ENCODE measurements at regions not wholly inside any gene's neighbourhood (a gene's known extent, or its start where the extent isn't known, plus 50 kb on each side); places are given as distances from the start of the nearest gene placed in this dataset.

DNA sequence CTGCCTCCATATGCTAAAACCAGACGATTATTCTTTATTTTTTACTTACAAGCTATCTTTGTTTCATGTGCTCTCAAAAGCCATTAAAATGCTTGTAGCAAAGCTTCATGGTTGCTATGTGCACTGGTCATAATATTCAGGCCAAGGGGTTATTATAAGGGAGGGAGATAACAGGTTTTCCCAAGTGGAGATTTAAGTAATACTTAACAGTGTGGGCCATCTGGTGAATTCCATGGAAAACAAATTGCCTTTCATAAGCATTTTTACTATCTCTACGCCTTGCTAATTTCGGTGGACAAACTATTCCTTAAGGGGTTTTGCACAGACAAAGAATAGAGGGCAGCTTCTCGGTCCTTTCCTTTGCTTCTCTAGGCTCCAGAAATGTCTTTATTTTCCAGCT lies 137.8 kb downstream of the NUF2 start:
- in situ Hi-C loops (cut with HindIII; ENCODE audit: low pct_unique_long_range_greater_than_20kb, low sequenced_read_pairs), result no loop called here
- TF ChIP-seq SIN3A (IDR thresholded peaks at IDR 0.05; ENCODE audit: borderline replicate concordance, insufficient read depth, low read depth, low read length) (no peak), TCF7L2 (IDR thresholded peaks at IDR 0.05; ENCODE audit: low read depth, low read length) (no peak), POLR2AphosphoS5 (IDR thresholded peaks at IDR 0.05; ENCODE audit: low read depth, low read length) (no peak)
- TF ChIP-seq, protein P1, sequence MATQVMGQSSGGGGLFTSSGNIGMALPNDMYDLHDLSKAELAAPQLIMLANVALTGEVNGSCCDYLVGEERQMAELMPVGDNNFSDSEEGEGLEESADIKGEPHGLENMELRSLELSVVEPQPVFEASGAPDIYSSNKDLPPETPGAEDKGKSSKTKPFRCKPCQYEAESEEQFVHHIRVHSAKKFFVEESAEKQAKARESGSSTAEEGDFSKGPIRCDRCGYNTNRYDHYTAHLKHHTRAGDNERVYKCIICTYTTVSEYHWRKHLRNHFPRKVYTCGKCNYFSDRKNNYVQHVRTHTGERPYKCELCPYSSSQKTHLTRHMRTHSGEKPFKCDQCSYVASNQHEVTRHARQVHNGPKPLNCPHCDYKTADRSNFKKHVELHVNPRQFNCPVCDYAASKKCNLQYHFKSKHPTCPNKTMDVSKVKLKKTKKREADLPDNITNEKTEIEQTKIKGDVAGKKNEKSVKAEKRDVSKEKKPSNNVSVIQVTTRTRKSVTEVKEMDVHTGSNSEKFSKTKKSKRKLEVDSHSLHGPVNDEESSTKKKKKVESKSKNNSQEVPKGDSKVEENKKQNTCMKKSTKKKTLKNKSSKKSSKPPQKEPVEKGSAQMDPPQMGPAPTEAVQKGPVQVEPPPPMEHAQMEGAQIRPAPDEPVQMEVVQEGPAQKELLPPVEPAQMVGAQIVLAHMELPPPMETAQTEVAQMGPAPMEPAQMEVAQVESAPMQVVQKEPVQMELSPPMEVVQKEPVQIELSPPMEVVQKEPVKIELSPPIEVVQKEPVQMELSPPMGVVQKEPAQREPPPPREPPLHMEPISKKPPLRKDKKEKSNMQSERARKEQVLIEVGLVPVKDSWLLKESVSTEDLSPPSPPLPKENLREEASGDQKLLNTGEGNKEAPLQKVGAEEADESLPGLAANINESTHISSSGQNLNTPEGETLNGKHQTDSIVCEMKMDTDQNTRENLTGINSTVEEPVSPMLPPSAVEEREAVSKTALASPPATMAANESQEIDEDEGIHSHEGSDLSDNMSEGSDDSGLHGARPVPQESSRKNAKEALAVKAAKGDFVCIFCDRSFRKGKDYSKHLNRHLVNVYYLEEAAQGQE (IDR thresholded peaks at IDR 0.05; ENCODE audit: insufficient read depth in 1 of 2, low read depth in 2 of 2, low read length in 1 of 2), result no peak
- TF ChIP-seq, protein P2, sequence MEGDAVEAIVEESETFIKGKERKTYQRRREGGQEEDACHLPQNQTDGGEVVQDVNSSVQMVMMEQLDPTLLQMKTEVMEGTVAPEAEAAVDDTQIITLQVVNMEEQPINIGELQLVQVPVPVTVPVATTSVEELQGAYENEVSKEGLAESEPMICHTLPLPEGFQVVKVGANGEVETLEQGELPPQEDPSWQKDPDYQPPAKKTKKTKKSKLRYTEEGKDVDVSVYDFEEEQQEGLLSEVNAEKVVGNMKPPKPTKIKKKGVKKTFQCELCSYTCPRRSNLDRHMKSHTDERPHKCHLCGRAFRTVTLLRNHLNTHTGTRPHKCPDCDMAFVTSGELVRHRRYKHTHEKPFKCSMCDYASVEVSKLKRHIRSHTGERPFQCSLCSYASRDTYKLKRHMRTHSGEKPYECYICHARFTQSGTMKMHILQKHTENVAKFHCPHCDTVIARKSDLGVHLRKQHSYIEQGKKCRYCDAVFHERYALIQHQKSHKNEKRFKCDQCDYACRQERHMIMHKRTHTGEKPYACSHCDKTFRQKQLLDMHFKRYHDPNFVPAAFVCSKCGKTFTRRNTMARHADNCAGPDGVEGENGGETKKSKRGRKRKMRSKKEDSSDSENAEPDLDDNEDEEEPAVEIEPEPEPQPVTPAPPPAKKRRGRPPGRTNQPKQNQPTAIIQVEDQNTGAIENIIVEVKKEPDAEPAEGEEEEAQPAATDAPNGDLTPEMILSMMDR (IDR thresholded peaks at IDR 0.05), result no peak
- no peaks in the 10 kb centered on the region for H3K36me3 ChIP-seq (ENCODE audit: control insufficient read depth, insufficient read depth, low read length)
- ATAC-seq, result no peak
- intact Hi-C loops (cut with micrococcal nuclease; ENCODE audit: unreplicated experiment), result no loop called here
- H3K27ac ChIP-seq (ENCODE audit: low read length), result no peak overlapping the region
- H3K9me3 ChIP-seq (ENCODE audit: control insufficient read depth, insufficient read depth, low read depth, low read length), result no peaks in the 10 kb centered on the region
- no peaks in the 10 kb centered on the region; the same call in 1 of the 2 replicates for H3K27me3 ChIP-seq (ENCODE audit: control insufficient read depth, insufficient read depth, low read length)
- no peak overlapping the region for H3K4me3 ChIP-seq (ENCODE audit: low read depth in 2 of 2, low read length in 2 of 2)
- POLR2A ChIA-PET, result interaction anchor here (0.6 kb wide), 1 partner anchor 34 kb away, joined by 7 read pairs; no protein-coding TSS in a partner anchor
- CTCF ChIA-PET, result no interaction called here
- no TSS peak for BruUV-seq (replicated peaks)
- no peaks in the 10 kb centered on the region for H3K4me1 ChIP-seq (ENCODE audit: control insufficient read depth, insufficient read depth, low read length)
- no peak for DNase-seq (ENCODE audit: low read depth, low spot score)

DNA sequence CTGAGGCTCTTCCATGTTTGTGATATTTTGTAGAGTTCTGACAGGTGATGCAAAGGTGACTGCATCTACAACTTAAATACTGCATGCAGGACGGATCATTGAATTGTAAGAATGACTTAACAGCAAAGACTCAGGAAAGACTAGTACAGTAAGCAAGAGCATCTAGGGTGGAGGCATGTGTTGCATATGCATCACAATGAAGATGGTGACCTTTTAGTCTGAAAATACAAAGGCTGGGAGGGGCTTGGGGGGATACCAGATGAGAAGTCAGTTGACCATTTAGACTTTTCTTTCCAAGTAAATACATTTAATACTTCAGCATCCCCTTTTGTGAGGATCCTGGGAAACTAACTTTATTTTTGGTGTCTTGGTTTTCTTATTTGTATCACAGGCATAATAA lies 145.5 kb downstream of the NUF2 start:
- CTCF ChIA-PET, result no interaction called here
- intact Hi-C loops (cut with micrococcal nuclease; ENCODE audit: unreplicated experiment) (no loop called here), in situ Hi-C loops (cut with HindIII; ENCODE audit: low pct_unique_long_range_greater_than_20kb, low sequenced_read_pairs) (no loop called here)
- Histone ChIP-seq H3K27ac (ENCODE audit: low read length) (no peak overlapping the region), H3K4me3 (ENCODE audit: low read depth in 2 of 2, low read length in 2 of 2) (no peak overlapping the region), H3K36me3 (ENCODE audit: control insufficient read depth, insufficient read depth, low read length) (no peaks in the 10 kb centered on the region), H3K27me3 (ENCODE audit: control insufficient read depth, insufficient read depth, low read length) (no peaks in the 10 kb centered on the region), H3K9me3 (ENCODE audit: control insufficient read depth, insufficient read depth, low read depth, low read length) (no peaks in the 10 kb centered on the region), H3K4me1 (ENCODE audit: control insufficient read depth, insufficient read depth, low read length) (no peaks in the 10 kb centered on the region)
- BruUV-seq (replicated peaks), result no TSS peak
- DNase-seq (ENCODE audit: low read depth, low spot score) (no peak), ATAC-seq (no peak)
- POLR2A ChIA-PET, result no interaction called here
- TF ChIP-seq SIN3A (IDR thresholded peaks at IDR 0.05; ENCODE audit: borderline replicate concordance, insufficient read depth, low read depth, low read length) (no peak), POLR2AphosphoS5 (IDR thresholded peaks at IDR 0.05; ENCODE audit: low read depth, low read length) (no peak), TCF7L2 (IDR thresholded peaks at IDR 0.05; ENCODE audit: low read depth, low read length) (no peak)
- TF ChIP-seq, protein P2 (IDR thresholded peaks at IDR 0.05), result no peak
- TF ChIP-seq, protein P1 (IDR thresholded peaks at IDR 0.05; ENCODE audit: insufficient read depth in 1 of 2, low read depth in 2 of 2, low read length in 1 of 2), result no peak
